ENCODE measurements at regions not wholly inside any gene's neighbourhood (a gene's known extent, or its start where the extent isn't known, plus 50 kb on each side); places are given as distances from the start of the nearest gene placed in this dataset.

GRCh38 chr5:82987188-82987587, 90.0 kb downstream of the TMEM167A start:
- H3K9me3 ChIP-seq (ENCODE audit: control insufficient read depth in 4 of 4, low read length in 3 of 4): peaks cover 0 to 6% (median 0%) of the 10 kb centered on the region in 4 donors
- H3K36me3 ChIP-seq (ENCODE audit: control insufficient read depth in 4 of 4, insufficient read depth in 3 of 4, low read depth in 1 of 4, low read length in 3 of 4): no peaks in the 10 kb centered on the region
- no peak overlapping the region for H3K9ac ChIP-seq (ENCODE audit: low read depth in 1 of 2, low read length in 2 of 2)
- DNase-seq (ENCODE audit: low spot score): no peak
- no peak overlapping the region for H3K27ac ChIP-seq (ENCODE audit: low read depth in 1 of 2, low read length in 2 of 2)
- 92% methylated on average over 2 of the region's 2 CpGs for WGBS
- TF ChIP-seq RAD21 (IDR thresholded peaks at IDR 0.05) (no peak), SP1 (IDR thresholded peaks at IDR 0.05) (no peak), ATF3 (IDR thresholded peaks at IDR 0.05) (no peak), NR2F2 (IDR thresholded peaks at IDR 0.05) (no peak), EGR1 (IDR thresholded peaks at IDR 0.05; ENCODE audit: low read depth in 2 of 2) (no peak)
- H3K4me3 ChIP-seq (ENCODE audit: low read depth in 1 of 3, low read length in 3 of 3): no peak overlapping the region
- no peaks in the 10 kb centered on the region for H3K27me3 ChIP-seq (ENCODE audit: control insufficient read depth in 4 of 4, insufficient read depth in 4 of 4, low read length in 3 of 4)
- peaks cover 0 to 1% (median 0%) of the 10 kb centered on the region in 4 donors for H3K4me1 ChIP-seq (ENCODE audit: control insufficient read depth in 4 of 4, insufficient read depth in 4 of 4, low read length in 3 of 4)

GRCh38 chr5:82986404-82986803, 90.8 kb downstream of the TMEM167A start:
- Histone ChIP-seq H3K27ac (ENCODE audit: low read depth in 1 of 2, low read length in 2 of 2) (no peak overlapping the region), H3K36me3 (ENCODE audit: control insufficient read depth in 4 of 4, insufficient read depth in 3 of 4, low read depth in 1 of 4, low read length in 3 of 4) (no peaks in the 10 kb centered on the region), H3K4me3 (ENCODE audit: low read depth in 1 of 3, low read length in 3 of 3) (no peak overlapping the region), H3K9me3 (ENCODE audit: control insufficient read depth in 4 of 4, low read length in 3 of 4) (peaks cover 0 to 6% (median 0%) of the 10 kb centered on the region in 4 donors), H3K27me3 (ENCODE audit: control insufficient read depth in 4 of 4, insufficient read depth in 4 of 4, low read length in 3 of 4) (no peaks in the 10 kb centered on the region), H3K9ac (ENCODE audit: low read depth in 1 of 2, low read length in 2 of 2) (no peak overlapping the region), H3K4me1 (ENCODE audit: control insufficient read depth in 4 of 4, insufficient read depth in 4 of 4, low read length in 3 of 4) (peaks cover 0 to 1% (median 0%) of the 10 kb centered on the region in 4 donors)
- TF ChIP-seq YY1 (IDR thresholded peaks at IDR 0.05) (no peak), REST (IDR thresholded peaks at IDR 0.05) (no peak), JUND (IDR thresholded peaks at IDR 0.05) (no peak), ATF3 (IDR thresholded peaks at IDR 0.05) (no peak), HNF4A (conservative IDR thresholded peaks at IDR 0.05) (no peak), FOXA2 (IDR thresholded peaks at IDR 0.05) (no peak), RAD21 (IDR thresholded peaks at IDR 0.05) (no peak), MAX (IDR thresholded peaks at IDR 0.05) (no peak), CTCF (IDR thresholded peaks at IDR 0.05; ENCODE audit: low read depth, low read length, missing input control) (no peak), ZBTB33 (IDR thresholded peaks at IDR 0.05) (no peak), HNF4G (IDR thresholded peaks at IDR 0.05) (no peak), EGR1 (IDR thresholded peaks at IDR 0.05; ENCODE audit: low read depth in 2 of 2) (no peak)
- DNase-seq (ENCODE audit: low spot score): no peak
